GM19467 (cell line): ENCODE measurements at regions not wholly inside any gene's neighbourhood (a gene's known extent, or its start where the extent isn't known, plus 50 kb on each side); places are given as distances from the start of the nearest gene placed in this dataset.
"Not testable (repeated sequence)": the region's sequence is repeated elsewhere in the genome, so short reads cannot be mapped to it uniquely, and the experiment has no call there.

Experiments used
- ATAC-seq: cut with Tn5 transposase; IDR thresholded peaks from one replicate; pipeline ENCODE4 v1.9.1; 2021; ENCODE audit warnings: mild to moderate bottlenecking, moderate library complexity; ENCODE audit not compliant: unreplicated experiment

GRCh38 chr1:79547514-79547913, 541.0 kb upstream of the ADGRL4 start:
- ATAC-seq: no peak

GRCh38 chr1:79543394-79543793, 536.9 kb upstream of the ADGRL4 start:
- ATAC-seq: no peak

- ATAC-seq: no peak
Observed at GRCh38 chr1:79539001-79539400, 532.5 kb upstream of the ADGRL4 start.

- ATAC-seq: no peak
Observed at GRCh38 chr1:79532555-79532954, 526.0 kb upstream of the ADGRL4 start.

- no peak for ATAC-seq
Observed at GRCh38 chr1:79531790-79532189, 525.3 kb upstream of the ADGRL4 start.

- ATAC-seq: no peak
Observed at GRCh38 chr1:79530476-79530875, 523.9 kb upstream of the ADGRL4 start.

- ATAC-seq: no peak
Observed at GRCh38 chr1:79530055-79530454, 523.5 kb upstream of the ADGRL4 start.

GRCh38 chr1:79524126-79524525, 517.6 kb upstream of the ADGRL4 start:
- no peak for ATAC-seq

GRCh38 chr1:79519084-79519760, 512.7 kb upstream of the ADGRL4 start:
- ATAC-seq: peak; percentile 54

- ATAC-seq: no peak
Observed at GRCh38 chr1:79517470-79518224, 511.1 kb upstream of the ADGRL4 start.

GRCh38 chr1:79507770-79508169, 501.2 kb upstream of the ADGRL4 start:
- no peak for ATAC-seq

GRCh38 chr1:79501153-79501552, 494.6 kb upstream of the ADGRL4 start:
- ATAC-seq: no peak

- ATAC-seq: no peak
Observed at GRCh38 chr1:79499541-79499940, 493.0 kb upstream of the ADGRL4 start.

- peak; percentile 79 for ATAC-seq
Observed at GRCh38 chr1:79497193-79497773, 490.8 kb upstream of the ADGRL4 start.

- ATAC-seq: no peak
Observed at GRCh38 chr1:79496129-79496528, 489.6 kb upstream of the ADGRL4 start.

- not testable (repeated sequence) for ATAC-seq
Observed at GRCh38 chr1:79493702-79494101, 487.2 kb upstream of the ADGRL4 start.

- not testable (repeated sequence) for ATAC-seq
Observed at GRCh38 chr1:79488572-79489121, 482.1 kb upstream of the ADGRL4 start.

GRCh38 chr1:79478728-79479373, 472.3 kb upstream of the ADGRL4 start:
- no peak for ATAC-seq

GRCh38 chr1:79478160-79478559, 471.6 kb upstream of the ADGRL4 start:
- ATAC-seq: no peak

- peak; percentile 83 for ATAC-seq
Observed at GRCh38 chr1:79472067-79472656, 465.6 kb upstream of the ADGRL4 start.

GRCh38 chr1:79469139-79469538, 462.6 kb upstream of the ADGRL4 start:
- no peak for ATAC-seq
